Prostate gland (tissue), 2 donors: ENCODE measurements at regions not wholly inside any gene's neighbourhood (a gene's known extent, or its start where the extent isn't known, plus 50 kb on each side); places are given as distances from the start of the nearest gene placed in this dataset. TPM values are rescaled to one million over a fixed set of nuclear protein-coding genes. Genes with fewer than 3 reads are reported as not detected.

ENCODE experiments used
- DNase-seq: peaks from one replicate; pipeline ENCODE4 v3.0.0-alpha.2; 2019; ENCODE audit warnings: low spot score
- H3K27ac ChIP-seq, 2 donors: fragments of 200-600 bp; sonication (generic); 2 replicates each; pipeline ENCODE4 v1.5.1; 2017 to 2019
- H3K27me3 ChIP-seq: fragments of 200-600 bp; sonication (generic); replicated peaks from 2 replicates; pipeline ENCODE4 v1.5.1; 2019; ENCODE audit not compliant: insufficient read depth
- H3K36me3 ChIP-seq, 2 donors: fragments of 200-600 bp; sonication (generic); 1 replicate in 1 of 2; 2 replicates in 1 of 2; pipeline versions ENCODE4 v1.5.1 to v1.8.1; 2017 to 2019
- H3K4me1 ChIP-seq: fragments of 200-600 bp; sonication (generic); replicated peaks from 2 replicates; pipeline ENCODE4 v1.5.1; 2019
- H3K4me3 ChIP-seq, 2 donors: fragments of 200-600 bp; sonication (generic); 2 replicates each; pipeline ENCODE4 v1.5.1; 2017 to 2019
- H3K9me3 ChIP-seq: fragments of 200-600 bp; sonication (generic); 2 replicates; pipeline ENCODE4 v1.5.1; 2017
- CTCF ChIP-seq, 4 experiments: fragments of 200-600 bp in 2 of 4; fragments of 450-650 bp in 2 of 4; sonication (generic) in 2 of 4; IDR thresholded peaks; 1 replicate in 3 of 4; 2 replicates in 1 of 4; pipeline ENCODE4 v1.5.1; 2016 to 2019; ENCODE audit warnings: antibody characterized with exemption in 4 of 4, mild to moderate bottlenecking in 2 of 4, moderate library complexity in 2 of 4
- POLR2A ChIP-seq: fragments of 450-650 bp; IDR thresholded peaks from one replicate; pipeline ENCODE4 v1.6.1; 2016; ENCODE audit warnings: antibody characterized with exemption, mild to moderate bottlenecking
- POLR2AphosphoS5 ChIP-seq: sonication (generic); formaldehyde crosslinking; IDR thresholded peaks from one replicate; pipeline ENCODE4 v1.6.1; 2017; ENCODE audit warnings: antibody characterized with exemption
- WGBS: methylation state at CpG from one replicate; pipeline ENCODE4 v1.1.5; 2018; 5-methylcytosine and 5-hydroxymethylcytosine counted together
- intact Hi-C: fragments of 100-400 bp; cut with DNase I; formaldehyde crosslinking; loops from one replicate; pipeline ENCODE4 v1.14.2; 2022
- microRNA counts, 2 donors: library from miRNA; unstranded; fragments of <30 nt; microRNA quantifications; one replicate each; lab custom pipeline; 2016 to 2017
- microRNA-seq: library from miRNA; unstranded; fragments of <30 nt; microRNA quantifications from one replicate; pipeline ENCODE4, GENCODE V29; 2016
- small RNA-seq, 2 donors: library from RNA; depleted of rRNA; stranded (forward); fragments of <200 nt; gene quantifications; one replicate each; pipeline ENCODE3, GENCODE V24; 2016

- Histone ChIP-seq H3K4me1 (no peaks in the 10 kb centered on the region), H3K27me3 (no peaks in the 10 kb centered on the region), H3K4me3 (no peak overlapping the region), H3K9me3 (no peaks in the 10 kb centered on the region), H3K36me3 (no peaks in the 10 kb centered on the region), H3K27ac (no peak overlapping the region)
- no peak for DNase-seq
- intact Hi-C loops, result no loop called here
- TF ChIP-seq POLR2AphosphoS5 (no peak), POLR2A (no peak), CTCF (IDR thresholded peaks at IDR 0.05) (no peak)
- 90% methylated on average over 4 of the region's 4 CpGs for WGBS
Observed at GRCh38 chr18:37619964-37620363, 54.4 kb upstream of the CELF4 start.

- no peaks in the 10 kb centered on the region for H3K9me3 ChIP-seq
- no peak for DNase-seq
- no peak overlapping the region for H3K4me3 ChIP-seq
- 56% methylated on average over 2 of the region's 2 CpGs for WGBS
- intact Hi-C loops, result no loop called here
- no peaks in the 10 kb centered on the region for H3K27me3 ChIP-seq
- H3K27ac ChIP-seq, result no peak overlapping the region
- no peaks in the 10 kb centered on the region for H3K4me1 ChIP-seq
- no peaks in the 10 kb centered on the region for H3K36me3 ChIP-seq
- no peak for TF ChIP-seq POLR2AphosphoS5
- no peak for TF ChIP-seq POLR2A
- TF ChIP-seq CTCF (IDR thresholded peaks at IDR 0.05), result no peak
Observed at GRCh38 chr18:37617623-37618022, 52.0 kb upstream of the CELF4 start.

MicroRNAs in the stretch of these regions (microRNA counts, 767-probe panel; counts per million panel counts)
- 0 to 431 counts per million in 2 donors for microRNA hsa-miR-924 (lab: Ali Mortazavi, UCI)

Small RNAs in the stretch of these regions (microRNA-seq; reads per million reads assigned to microRNA genes)
- gene MIR4318 (not detected), gene MIR5583-1 (not detected), gene MIR5583-2 (not detected), gene MIR924 (not detected)

Small RNAs in the stretch of these regions (small RNA-seq; reads per million reads assigned to genes)
- gene AC011712.1, result 0 reads per million in 2 donors
- gene MIR4318, result 0 reads per million in 2 donors
- 0 reads per million in 2 donors for gene MIR5583-1
- gene RN7SKP182, result 0 reads per million in 2 donors
- gene RNU6-1242P, result 0 reads per million in 2 donors
- 0 reads per million in 2 donors for gene RNU6-706P
